Colon (tissue), 2 donors: ENCODE measurements at regions not wholly inside any gene's neighbourhood (a gene's known extent, or its start where the extent isn't known, plus 50 kb on each side); places are given as distances from the start of the nearest gene placed in this dataset.
"Not testable (repeated sequence)": the region's sequence is repeated elsewhere in the genome, so short reads cannot be mapped to it uniquely, and the experiment has no call there.

ENCODE experiments used
- FAIRE-seq: peaks from 2 replicates; lab custom pipeline; 2012; peaks lifted over from hg19 to GRCh38; lab: Jason Lieb, UNC
- donor health status: control.
- donor health status: control.

- FAIRE-seq: no peak
These were observed 144.7 kb upstream of the UST start for GRCh38 chr6:148602136-148602535.

- FAIRE-seq: no peak
These were observed 138.5 kb upstream of the UST start for GRCh38 chr6:148608199-148608951.

GRCh38 chr6:148611213-148611612 is 135.6 kb upstream of the UST start:
- FAIRE-seq: no peak

GRCh38 chr6:148612043-148612442 is 134.8 kb upstream of the UST start:
- no peak for FAIRE-seq

GRCh38 chr6:148614602-148615001 is 132.2 kb upstream of the UST start:
- no peak for FAIRE-seq

GRCh38 chr6:148616841-148617240 is 130.0 kb upstream of the UST start:
- FAIRE-seq: no peak

GRCh38 chr6:148617530-148617929 is 129.3 kb upstream of the UST start:
- no peak for FAIRE-seq

- FAIRE-seq: no peak
These were observed 126.9 kb upstream of the UST start for GRCh38 chr6:148619891-148620290.

- FAIRE-seq: no peak
These were observed 126.1 kb upstream of the UST start for GRCh38 chr6:148620579-148621298.

GRCh38 chr6:148625609-148626008 is 121.2 kb upstream of the UST start:
- no peak for FAIRE-seq

GRCh38 chr6:148628251-148628650 is 118.6 kb upstream of the UST start:
- FAIRE-seq: no peak

- FAIRE-seq: no peak
These were observed 117.6 kb upstream of the UST start for GRCh38 chr6:148629181-148629580.

GRCh38 chr6:148629592-148630465 is 117.0 kb upstream of the UST start:
- no peak for FAIRE-seq

- FAIRE-seq: no peak
These were observed 111.6 kb upstream of the UST start for GRCh38 chr6:148635070-148635743.

GRCh38 chr6:148641836-148642235 is 105.0 kb upstream of the UST start:
- not testable (repeated sequence) for FAIRE-seq

GRCh38 chr6:148643208-148643607 is 103.6 kb upstream of the UST start:
- FAIRE-seq: not testable (repeated sequence)

- not testable (repeated sequence) for FAIRE-seq
These were observed 101.8 kb upstream of the UST start for GRCh38 chr6:148645049-148645448.

- FAIRE-seq: no peak
These were observed 97.9 kb upstream of the UST start for GRCh38 chr6:148648754-148649453.

GRCh38 chr6:148649454-148649963 is 97.3 kb upstream of the UST start:
- FAIRE-seq: no peak

- no peak for FAIRE-seq
These were observed 95.8 kb upstream of the UST start for GRCh38 chr6:148650941-148651505.

- FAIRE-seq: no peak
These were observed 94.6 kb upstream of the UST start for GRCh38 chr6:148652205-148652604.
